Common myeloid progenitor, CD34-positive (primary cell): ENCODE measurements at regions not wholly inside any gene's neighbourhood (a gene's known extent, or its start where the extent isn't known, plus 50 kb on each side); places are given as distances from the start of the nearest gene placed in this dataset.
"Not testable (repeated sequence)": the region's sequence is repeated elsewhere in the genome, so short reads cannot be mapped to it uniquely, and the experiment has no call there.

Experiments used
- CTCF ChIA-PET: fragments of 350-600 bp; sonication (Branson Sonifier 250); formaldehyde crosslinking; loops from one replicate; lab custom pipeline; 2021; ENCODE audit warnings: antibody characterized with exemption; lab: Charles Lee
- POLR2A ChIA-PET: fragments of 350-600 bp; sonication (Branson Sonifier 250); formaldehyde crosslinking; loops from one replicate; lab custom pipeline; 2021; ENCODE audit warnings: antibody characterized with exemption; lab: Charles Lee
- DNase-seq, 3 donors: peaks; one replicate each; pipeline versions ENCODE4 v3.0.0 to v3.0.0-alpha.2; 2013
- H3K27ac ChIP-seq, 2 experiments: 1 replicate in 1 of 2; 2 replicates in 1 of 2; pipeline ENCODE4 v1.7.0; 2013; ENCODE audit warnings: inconsistent platforms in 2 of 2, low read length in 2 of 2, mild to moderate bottlenecking in 2 of 2, low read depth in 1 of 2, moderate library complexity in 1 of 2; ENCODE audit not compliant: severe bottlenecking in 2 of 2, insufficient read depth in 1 of 2, poor library complexity in 1 of 2
- H3K27me3 ChIP-seq, 5 experiments: replicated peaks in 2 of 5; 1 replicate in 3 of 5; 2 replicates in 2 of 5; pipeline versions ENCODE4 v1.6.1 to v1.7.0; 2013; ENCODE audit warnings: low read length in 4 of 5, mild to moderate bottlenecking in 2 of 5, moderate library complexity in 2 of 5, inconsistent platforms in 1 of 5; ENCODE audit not compliant: insufficient read depth in 5 of 5, control insufficient read depth in 4 of 5
- H3K36me3 ChIP-seq, 4 experiments: 1 replicate in 2 of 4; 2 replicates in 2 of 4; pipeline versions ENCODE4 v1.6.1 to v1.7.0; 2013; ENCODE audit warnings: low read length in 3 of 4, control low read depth in 1 of 4, mild to moderate bottlenecking in 1 of 4; ENCODE audit not compliant: control insufficient read depth in 4 of 4, insufficient read depth in 4 of 4
- H3K4me1 ChIP-seq, 4 experiments: 1 replicate in 3 of 4; 2 replicates in 1 of 4; pipeline versions ENCODE4 v1.6.1 to v1.7.1; 2013; ENCODE audit warnings: low read length in 3 of 4, mild to moderate bottlenecking in 3 of 4, control low read depth in 1 of 4, inconsistent platforms in 1 of 4, moderate library complexity in 1 of 4; ENCODE audit not compliant: control insufficient read depth in 4 of 4, insufficient read depth in 4 of 4; ENCODE audit errors: control extremely low read depth in 1 of 4
- H3K4me3 ChIP-seq, 7 experiments: 1 replicate in 4 of 7; 2 replicates in 3 of 7; pipeline versions ENCODE4 v1.5.1 to v1.7.0; 2013; ENCODE audit warnings: mild to moderate bottlenecking in 7 of 7, low read length in 6 of 7, moderate library complexity in 6 of 7, inconsistent platforms in 2 of 7, low read depth in 2 of 7, control low read depth in 1 of 7; ENCODE audit not compliant: insufficient read depth in 4 of 7, control insufficient read depth in 1 of 7; ENCODE audit errors: extremely low read depth in 1 of 7
- H3K9me3 ChIP-seq, 5 experiments: 1 replicate in 4 of 5; 2 replicates in 1 of 5; pipeline versions ENCODE4 v1.6.1 to v1.7.1; 2013; ENCODE audit warnings: low read length in 4 of 5, mild to moderate bottlenecking in 2 of 5, inconsistent platforms in 1 of 5, low read depth in 1 of 5, moderate library complexity in 1 of 5; ENCODE audit not compliant: control insufficient read depth in 4 of 5, insufficient read depth in 2 of 5; ENCODE audit errors: control extremely low read depth in 1 of 5
- WGBS: methylation state at CpG from one replicate; pipeline ENCODE4 v1.1.5; 2013; ENCODE audit not compliant: insufficient coverage; 5-methylcytosine and 5-hydroxymethylcytosine counted together

DNA sequence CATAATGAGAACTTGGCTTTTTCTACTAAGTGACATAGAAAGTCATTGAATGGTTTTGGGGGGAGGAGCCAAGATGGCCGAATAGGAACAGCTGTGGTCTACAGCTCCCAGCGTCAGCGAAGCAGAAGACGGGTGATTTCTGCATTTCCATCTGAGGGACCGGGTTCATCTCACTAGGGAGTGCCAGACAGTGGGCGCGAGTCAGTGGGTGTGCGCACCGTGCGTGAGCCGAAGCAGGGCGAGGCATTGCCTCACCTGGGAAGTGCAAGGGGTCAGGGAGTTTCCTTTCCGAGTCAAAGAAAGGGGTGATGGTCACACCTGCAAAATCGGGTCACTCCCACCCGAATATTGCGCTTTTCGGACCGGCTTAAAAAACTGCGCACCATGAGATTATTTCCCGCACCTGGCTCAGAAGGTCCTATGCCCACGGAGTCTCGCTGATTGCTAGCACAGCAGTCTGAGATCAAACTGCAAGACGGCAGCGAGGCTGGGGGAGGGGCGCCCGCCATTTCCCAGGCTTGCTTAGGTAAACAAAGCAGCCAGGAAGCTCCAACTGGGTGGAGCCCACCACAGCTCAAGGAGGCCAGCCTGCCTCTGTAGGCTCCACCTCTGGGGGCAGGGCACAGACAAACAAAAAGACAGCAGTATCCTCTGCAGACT, 235.2 kb upstream of the ARHGAP42 start:
- H3K9me3 ChIP-seq, H3K4me1 ChIP-seq, H3K4me3 ChIP-seq, H3K27ac ChIP-seq, CTCF ChIA-PET, H3K27me3 ChIP-seq, DNase-seq, POLR2A ChIA-PET, H3K36me3 ChIP-seq: not testable (repeated sequence)
- WGBS: 97% methylated on average over 18 of the region's 26 CpGs

DNA sequence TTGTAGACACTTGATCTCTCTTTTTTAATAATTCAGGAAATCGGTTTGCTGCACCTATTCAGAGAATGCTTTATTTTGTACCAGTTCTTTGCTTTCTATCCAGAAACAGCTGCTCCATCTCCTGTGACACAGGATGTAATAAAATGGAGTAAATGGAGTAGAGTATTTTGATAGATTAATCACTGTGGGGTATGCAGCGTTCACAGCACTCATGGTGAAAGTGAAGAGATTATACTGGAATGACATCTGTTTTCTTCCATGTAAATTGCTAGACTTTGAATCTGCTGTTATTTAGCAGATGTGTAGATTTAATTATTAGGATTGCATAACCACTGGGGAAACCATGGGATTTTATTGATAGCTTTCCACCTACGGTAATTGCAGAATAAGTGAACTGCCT, 227.3 kb upstream of the ARHGAP42 start:
- no peaks in the 10 kb centered on the region for H3K4me1 ChIP-seq
- no peaks in the 10 kb centered on the region for H3K27me3 ChIP-seq
- ChIA-PET CTCF (no interaction called here), POLR2A (no interaction called here)
- WGBS: 83% methylated on average over 1 of the region's 3 CpGs
- H3K36me3 ChIP-seq: no peaks in the 10 kb centered on the region
- DNase-seq: no peak
- no peaks in the 10 kb centered on the region for H3K9me3 ChIP-seq
- no peak overlapping the region for H3K4me3 ChIP-seq
- no peak overlapping the region for H3K27ac ChIP-seq

DNA sequence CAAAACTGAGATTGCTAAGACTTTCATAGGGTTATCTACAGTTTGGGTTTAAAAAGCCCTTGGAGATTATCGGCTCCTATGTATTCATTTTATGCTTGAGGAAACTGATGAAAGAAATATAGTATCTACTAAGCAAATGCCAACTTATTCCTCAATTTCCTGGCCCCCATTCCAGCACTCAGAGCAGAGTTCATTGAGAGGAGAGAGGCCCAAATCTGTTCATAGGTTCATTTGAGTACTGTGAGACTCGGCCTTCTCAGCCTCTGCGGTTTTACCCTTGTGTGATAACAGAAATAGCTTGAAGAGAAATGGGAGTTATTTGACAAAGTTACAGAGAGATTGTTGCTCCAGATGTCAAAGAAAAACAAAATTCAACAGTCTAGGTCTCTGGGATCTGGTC, 226.7 kb upstream of the ARHGAP42 start:
- Histone ChIP-seq H3K4me1 (no peaks in the 10 kb centered on the region), H3K4me3 (no peak overlapping the region), H3K36me3 (no peaks in the 10 kb centered on the region), H3K27ac (no peak overlapping the region), H3K27me3 (no peaks in the 10 kb centered on the region), H3K9me3 (peaks cover 0 to 2% (median 0%) of the 10 kb centered on the region in 5 experiments)
- DNase-seq: no peak
- POLR2A ChIA-PET: no interaction called here
- whole genome bisulfite sequencing: 100% methylated on average over 2 of the region's 3 CpGs
- CTCF ChIA-PET: no interaction called here

DNA sequence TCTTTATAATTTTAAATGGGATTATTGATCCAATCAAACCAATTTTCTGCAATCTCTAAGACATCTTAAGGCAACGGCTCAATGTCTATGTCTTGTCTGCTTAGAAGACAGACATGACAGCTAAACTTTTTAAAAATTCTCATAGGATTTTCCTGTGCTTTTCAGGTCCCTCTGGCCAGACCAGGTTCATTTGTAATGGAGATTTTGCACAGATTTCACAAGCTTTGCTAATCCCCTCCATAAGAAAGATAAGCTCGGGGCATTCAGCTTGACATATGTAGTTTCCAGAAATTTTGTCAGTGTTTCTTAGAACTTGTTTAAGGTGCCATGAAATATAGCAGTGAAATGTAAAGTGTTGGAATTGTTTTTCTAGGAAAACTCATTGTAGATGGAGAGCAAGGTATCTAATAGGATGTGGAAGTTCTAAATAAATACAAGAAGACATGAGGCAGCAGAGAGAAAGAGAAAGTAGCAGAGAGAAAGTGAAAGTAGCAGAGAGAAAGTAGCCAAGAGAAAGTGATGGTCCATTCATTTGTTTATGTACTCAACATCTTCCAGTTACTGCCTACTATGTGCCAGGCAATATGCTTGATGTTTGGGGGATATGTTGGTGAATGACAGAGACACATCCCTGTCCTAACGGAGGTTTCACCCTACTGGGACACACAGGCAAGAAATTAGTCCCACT, 219.1 kb upstream of the ARHGAP42 start:
- Histone ChIP-seq H3K27me3 (no peaks in the 10 kb centered on the region), H3K36me3 (no peaks in the 10 kb centered on the region), H3K4me3 (no peak overlapping the region), H3K4me1 (no peaks in the 10 kb centered on the region), H3K27ac (no peak overlapping the region), H3K9me3 (peaks cover 0 to 2% (median 0%) of the 10 kb centered on the region in 5 experiments)
- CTCF ChIA-PET: no interaction called here
- POLR2A ChIA-PET: no interaction called here
- no peak for DNase-seq
- 88% methylated on average over 1 of the region's 3 CpGs for WGBS

DNA sequence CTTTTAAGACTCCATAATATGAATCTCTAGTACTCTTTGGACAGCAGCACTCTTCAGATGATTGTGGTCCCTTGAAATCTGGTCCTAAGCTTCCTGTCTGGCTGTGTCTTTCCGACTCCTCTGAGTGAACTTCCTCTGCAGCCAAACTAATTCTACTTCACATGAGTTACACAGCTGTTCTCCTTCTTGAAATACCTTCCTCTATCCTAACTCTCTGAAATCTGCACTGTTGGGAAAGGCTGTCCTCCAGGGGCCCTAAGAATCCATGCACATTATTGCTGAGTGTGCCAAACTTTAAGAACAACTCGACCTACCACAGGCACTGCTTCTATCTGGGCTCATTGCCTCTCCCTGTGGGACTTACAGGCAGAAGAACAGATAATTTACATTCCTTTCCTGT, 217.3 kb upstream of the ARHGAP42 start:
- ChIA-PET POLR2A (no interaction called here), CTCF (no interaction called here)
- DNase-seq: no peak
- Histone ChIP-seq H3K36me3 (no peaks in the 10 kb centered on the region), H3K27ac (no peak overlapping the region), H3K4me1 (no peaks in the 10 kb centered on the region), H3K27me3 (no peaks in the 10 kb centered on the region), H3K4me3 (no peak overlapping the region), H3K9me3 (peaks cover 0 to 2% (median 0%) of the 10 kb centered on the region in 5 experiments)
- 21% methylated on average over 2 of the region's 2 CpGs for WGBS

DNA sequence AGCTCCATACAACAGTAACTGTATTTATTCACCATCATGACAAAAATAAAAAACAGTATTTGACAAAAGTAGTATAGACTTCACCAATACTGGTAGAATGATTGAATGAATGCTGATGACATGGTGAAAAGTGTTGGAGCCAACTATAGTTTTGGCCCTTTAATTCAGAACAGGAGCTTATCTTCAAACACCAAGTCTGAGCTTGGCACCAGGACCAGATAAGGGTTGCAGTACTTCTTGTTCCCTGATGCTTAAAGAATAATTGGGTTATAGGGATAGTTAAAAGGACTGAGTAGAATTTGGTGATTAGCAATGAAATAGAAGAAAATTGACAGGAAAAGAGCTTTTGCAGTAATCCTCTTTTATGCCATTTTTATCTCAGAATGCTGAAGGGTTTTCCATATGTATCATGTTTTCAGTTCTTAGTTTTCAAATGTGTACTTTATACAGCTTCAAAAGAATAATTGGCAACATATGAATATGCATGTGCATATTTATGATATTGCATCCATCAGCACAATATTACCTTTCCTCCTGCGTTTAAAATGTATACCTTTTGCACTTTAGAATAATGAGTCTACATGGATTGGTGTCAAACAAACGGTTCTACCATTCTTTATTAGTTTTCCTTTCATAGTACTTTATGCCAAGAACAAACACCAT, 214.2 kb upstream of the ARHGAP42 start:
- Histone ChIP-seq H3K27me3 (no peaks in the 10 kb centered on the region), H3K27ac (no peak overlapping the region), H3K36me3 (no peaks in the 10 kb centered on the region), H3K4me3 (no peak overlapping the region), H3K9me3 (no peaks in the 10 kb centered on the region), H3K4me1 (no peaks in the 10 kb centered on the region)
- no CpG with 5 or more reads among the region's 2 CpGs for whole genome bisulfite sequencing
- ChIA-PET POLR2A (no interaction called here), CTCF (no interaction called here)
- no peak for DNase-seq

DNA sequence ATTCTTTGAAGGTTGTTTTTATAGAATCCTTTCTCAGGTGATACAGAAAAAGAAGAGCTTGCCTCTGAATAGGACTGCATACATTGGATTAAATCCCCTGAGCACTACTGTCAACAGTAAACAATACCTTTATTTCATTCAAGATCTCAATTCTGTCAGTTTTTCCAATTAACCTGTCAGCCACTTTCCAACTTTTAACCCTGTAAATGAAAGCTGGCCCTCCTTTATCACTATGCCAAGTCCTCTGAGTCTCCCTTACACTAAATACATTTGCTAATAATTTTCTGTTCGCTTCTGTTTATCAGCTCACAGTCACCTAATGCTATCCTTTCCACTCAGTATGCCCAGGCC, 213.7 kb upstream of the ARHGAP42 start:
- POLR2A ChIA-PET: no interaction called here
- CTCF ChIA-PET: no interaction called here
- DNase-seq: no peak
- Histone ChIP-seq H3K27ac (no peak overlapping the region), H3K4me3 (no peak overlapping the region), H3K9me3 (no peaks in the 10 kb centered on the region), H3K27me3 (no peaks in the 10 kb centered on the region), H3K36me3 (no peaks in the 10 kb centered on the region), H3K4me1 (no peaks in the 10 kb centered on the region)
- WGBS: no CpG with 5 or more reads among the region's 1 CpG
